22Rv1 (cell line): ENCODE measurements at regions not wholly inside any gene's neighbourhood (a gene's known extent, or its start where the extent isn't known, plus 50 kb on each side); places are given as distances from the start of the nearest gene placed in this dataset.
"Not testable (repeated sequence)": the region's sequence is repeated elsewhere in the genome, so short reads cannot be mapped to it uniquely, and the experiment has no call there.

Experiments used
- ZFX ChIP-seq: fragments of 450-650 bp; IDR thresholded peaks from 2 replicates; pipeline ENCODE4 v1.6.1; 2017; ENCODE audit warnings: antibody characterized with exemption, borderline replicate concordance
- TF ChIP-seq, protein P1 (sequence below): fragments of 450-650 bp; IDR thresholded peaks from 2 replicates; pipeline ENCODE4 v1.5.1; 2017; ENCODE audit warnings: mild to moderate bottlenecking

DNA sequence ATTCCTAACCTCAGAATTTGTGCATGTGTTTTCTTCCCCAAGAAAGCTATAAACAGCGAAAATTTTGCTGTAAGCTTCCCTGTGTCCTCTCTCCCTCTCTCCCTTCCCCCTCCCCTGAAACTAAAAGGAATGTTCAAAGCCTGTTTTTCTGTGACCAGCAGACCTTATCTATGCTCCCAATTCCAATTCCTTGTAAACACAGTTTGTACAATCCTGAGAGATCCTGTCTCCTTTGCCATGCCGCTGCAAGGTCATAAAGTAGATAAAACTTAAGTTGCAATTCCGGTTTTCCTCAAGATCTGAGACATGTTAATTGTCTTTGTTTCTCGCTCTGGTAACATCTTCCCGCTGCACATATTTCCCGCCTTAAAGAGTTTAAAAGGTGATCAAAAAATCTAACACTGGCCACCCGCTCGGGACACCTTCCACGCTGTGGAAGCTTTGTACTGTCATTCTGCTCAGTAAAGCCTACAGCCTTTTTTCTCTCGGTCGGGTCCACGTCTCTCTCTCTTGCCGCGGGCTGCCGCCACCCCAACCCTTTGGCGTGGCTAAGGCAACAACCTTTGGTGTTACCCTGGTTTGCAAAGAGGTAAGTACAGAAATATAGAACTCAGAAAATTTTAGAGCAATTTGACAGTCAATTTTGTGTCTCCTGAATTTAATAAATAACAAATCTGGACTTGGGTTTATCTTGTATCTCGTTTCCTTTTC lies 793.9 kb upstream of the GRM7 start:
- TF ChIP-seq, protein P1, sequence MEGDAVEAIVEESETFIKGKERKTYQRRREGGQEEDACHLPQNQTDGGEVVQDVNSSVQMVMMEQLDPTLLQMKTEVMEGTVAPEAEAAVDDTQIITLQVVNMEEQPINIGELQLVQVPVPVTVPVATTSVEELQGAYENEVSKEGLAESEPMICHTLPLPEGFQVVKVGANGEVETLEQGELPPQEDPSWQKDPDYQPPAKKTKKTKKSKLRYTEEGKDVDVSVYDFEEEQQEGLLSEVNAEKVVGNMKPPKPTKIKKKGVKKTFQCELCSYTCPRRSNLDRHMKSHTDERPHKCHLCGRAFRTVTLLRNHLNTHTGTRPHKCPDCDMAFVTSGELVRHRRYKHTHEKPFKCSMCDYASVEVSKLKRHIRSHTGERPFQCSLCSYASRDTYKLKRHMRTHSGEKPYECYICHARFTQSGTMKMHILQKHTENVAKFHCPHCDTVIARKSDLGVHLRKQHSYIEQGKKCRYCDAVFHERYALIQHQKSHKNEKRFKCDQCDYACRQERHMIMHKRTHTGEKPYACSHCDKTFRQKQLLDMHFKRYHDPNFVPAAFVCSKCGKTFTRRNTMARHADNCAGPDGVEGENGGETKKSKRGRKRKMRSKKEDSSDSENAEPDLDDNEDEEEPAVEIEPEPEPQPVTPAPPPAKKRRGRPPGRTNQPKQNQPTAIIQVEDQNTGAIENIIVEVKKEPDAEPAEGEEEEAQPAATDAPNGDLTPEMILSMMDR, result not testable (repeated sequence)
- not testable (repeated sequence) for TF ChIP-seq ZFX
